Tibial nerve (tissue), 4 donors: ENCODE measurements at regions not wholly inside any gene's neighbourhood (a gene's known extent, or its start where the extent isn't known, plus 50 kb on each side); places are given as distances from the start of the nearest gene placed in this dataset.
A peak's percentile ranks its signal among the peaks of the same experiment; 100 is the strongest.

Experiments used
- DNase-seq, 2 donors: peaks; one replicate each; pipeline ENCODE4 v3.0.0-alpha.2; 2019; ENCODE audit warnings: low spot score in 2 of 2
- H3K27ac ChIP-seq, 4 donors: fragments of 200-600 bp; sonication (generic) in 3 of 4; one replicate each; pipeline ENCODE4 v1.5.1; 2017 to 2019; ENCODE audit warnings: mild to moderate bottlenecking in 1 of 4
- H3K27me3 ChIP-seq, 2 donors: fragments of 200-600 bp; sonication (generic) in 1 of 2; one replicate each; pipeline versions ENCODE4 v1.5.1 to v1.6.0; 2017 to 2019
- H3K36me3 ChIP-seq, 3 donors: fragments of 200-600 bp; sonication (generic); one replicate each; pipeline ENCODE4 v1.5.1; 2018 to 2019
- H3K4me1 ChIP-seq, 4 donors: fragments of 200-600 bp; sonication (generic) in 3 of 4; one replicate each; pipeline ENCODE4 v1.5.1; 2017 to 2019
- H3K4me3 ChIP-seq, 4 donors: fragments of 200-600 bp; sonication (generic) in 3 of 4; one replicate each; pipeline ENCODE4 v1.5.1; 2017 to 2019; ENCODE audit warnings: mild to moderate bottlenecking in 1 of 4, moderate library complexity in 1 of 4
- H3K9me3 ChIP-seq, 4 donors: fragments of 200-600 bp; sonication (generic) in 3 of 4; one replicate each; pipeline ENCODE4 v1.5.1; 2017 to 2019
- CTCF ChIP-seq, 5 experiments: fragments of 200-600 bp in 3 of 5; fragments of 450-650 bp in 2 of 5; sonication (generic) in 3 of 5; IDR thresholded peaks; one replicate each; pipeline ENCODE4 v1.5.1; 2016 to 2019; ENCODE audit warnings: antibody characterized with exemption in 5 of 5, mild to moderate bottlenecking in 3 of 5, moderate library complexity in 2 of 5
- EP300 ChIP-seq, 2 donors: sonication (generic); formaldehyde crosslinking; IDR thresholded peaks; one replicate each; pipeline ENCODE4 v1.6.1; 2017; ENCODE audit warnings: antibody characterized with exemption in 2 of 2, mild to moderate bottlenecking in 1 of 2
- POLR2A ChIP-seq, 2 donors: fragments of 450-650 bp; IDR thresholded peaks; one replicate each; pipeline ENCODE4 v1.6.1; 2017; ENCODE audit warnings: antibody characterized with exemption in 2 of 2, mild to moderate bottlenecking in 2 of 2, moderate library complexity in 2 of 2
- WGBS, 2 donors: methylation state at CpG; one replicate each; pipeline ENCODE4 v1.1.5; 2018; 5-methylcytosine and 5-hydroxymethylcytosine counted together

- H3K36me3 ChIP-seq, result no peaks in the 10 kb centered on the region
- no peaks in the 10 kb centered on the region for H3K9me3 ChIP-seq
- no peaks in the 10 kb centered on the region for H3K4me1 ChIP-seq
- no peak overlapping the region for H3K27ac ChIP-seq
- H3K27me3 ChIP-seq, result no peaks in the 10 kb centered on the region
- DNase-seq, result no peak
- TF ChIP-seq POLR2A (IDR thresholded peaks at IDR 0.05), result no peak
- TF ChIP-seq CTCF (IDR thresholded peaks at IDR 0.05), result peak; percentile 58 to 74 (median 65)
- WGBS, 2 donors, result 7 to 12% methylated on average over 5 of the region's 5 CpGs
- no peak overlapping the region for H3K4me3 ChIP-seq
These were observed 62.8 kb upstream of the EGFL6 start for GRCh38 chrX:13506574-13506973.

GRCh38 chrX:13502590-13502989, 66.8 kb upstream of the EGFL6 start:
- no peaks in the 10 kb centered on the region for H3K9me3 ChIP-seq
- DNase-seq, result no peak
- no peak overlapping the region for H3K27ac ChIP-seq
- H3K4me3 ChIP-seq, result no peak overlapping the region
- TF ChIP-seq POLR2A (IDR thresholded peaks at IDR 0.05) (no peak), CTCF (IDR thresholded peaks at IDR 0.05) (no peak), EP300 (IDR thresholded peaks at IDR 0.05) (no peak)
- H3K36me3 ChIP-seq, result no peaks in the 10 kb centered on the region
- no peaks in the 10 kb centered on the region for H3K27me3 ChIP-seq
- no peaks in the 10 kb centered on the region for H3K4me1 ChIP-seq
- 35 to 52% methylated on average over 2 of the region's 2 CpGs for WGBS, 2 donors

GRCh38 chrX:13499736-13500135, 69.7 kb upstream of the EGFL6 start:
- no peak overlapping the region for H3K27ac ChIP-seq
- 63 to 71% methylated on average over 2 of the region's 2 CpGs for WGBS, 2 donors
- H3K4me3 ChIP-seq, result no peak overlapping the region
- no peaks in the 10 kb centered on the region for H3K4me1 ChIP-seq
- no peak for DNase-seq
- TF ChIP-seq POLR2A (IDR thresholded peaks at IDR 0.05) (no peak), EP300 (IDR thresholded peaks at IDR 0.05) (no peak)
- no peaks in the 10 kb centered on the region for H3K9me3 ChIP-seq
- peaks cover 0 to 4% of the 10 kb centered on the region in 2 donors for H3K27me3 ChIP-seq
- H3K36me3 ChIP-seq, result no peaks in the 10 kb centered on the region

GRCh38 chrX:13498238-13498637, 71.2 kb upstream of the EGFL6 start:
- Histone ChIP-seq H3K27ac (no peak overlapping the region), H3K36me3 (no peaks in the 10 kb centered on the region), H3K4me3 (no peak overlapping the region), H3K4me1 (no peaks in the 10 kb centered on the region), H3K9me3 (no peaks in the 10 kb centered on the region), H3K27me3 (peaks cover 0 to 9% of the 10 kb centered on the region in 2 donors)
- 53 to 69% methylated on average over 2 of the region's 2 CpGs for WGBS, 2 donors
- TF ChIP-seq POLR2A (IDR thresholded peaks at IDR 0.05), result no peak
- no peak for TF ChIP-seq EP300 (IDR thresholded peaks at IDR 0.05)
- TF ChIP-seq CTCF (IDR thresholded peaks at IDR 0.05), result no peak
- no peak for DNase-seq

- H3K36me3 ChIP-seq, result no peaks in the 10 kb centered on the region
- WGBS, 2 donors, result 67% methylated on average over 1 of the region's 1 CpG; no CpG with 5 or more reads in 1 of the 2 donors
- H3K4me1 ChIP-seq, result no peaks in the 10 kb centered on the region
- H3K27me3 ChIP-seq, result peaks cover 0 to 15% of the 10 kb centered on the region in 2 donors
- DNase-seq, result no peak
- no peak overlapping the region for H3K4me3 ChIP-seq
- no peaks in the 10 kb centered on the region for H3K9me3 ChIP-seq
- no peak for TF ChIP-seq POLR2A (IDR thresholded peaks at IDR 0.05)
- TF ChIP-seq EP300 (IDR thresholded peaks at IDR 0.05), result no peak
- no peak for TF ChIP-seq CTCF (IDR thresholded peaks at IDR 0.05)
- H3K27ac ChIP-seq, result no peak overlapping the region
These were observed 74.2 kb upstream of the EGFL6 start for GRCh38 chrX:13495232-13495631.

GRCh38 chrX:13494562-13494961, 74.8 kb upstream of the EGFL6 start:
- DNase-seq, result no peak
- Histone ChIP-seq H3K9me3 (no peaks in the 10 kb centered on the region), H3K27ac (no peak overlapping the region), H3K36me3 (no peaks in the 10 kb centered on the region), H3K4me3 (no peak overlapping the region), H3K4me1 (no peaks in the 10 kb centered on the region), H3K27me3 (peaks cover 0 to 15% of the 10 kb centered on the region in 2 donors)
- no peak for TF ChIP-seq POLR2A (IDR thresholded peaks at IDR 0.05)
- TF ChIP-seq CTCF (IDR thresholded peaks at IDR 0.05), result no peak
- no peak for TF ChIP-seq EP300 (IDR thresholded peaks at IDR 0.05)
- WGBS, 2 donors, result 73 to 85% methylated on average over 2 of the region's 2 CpGs
